Panc1 (cell line): ENCODE measurements at regions not wholly inside any gene's neighbourhood (a gene's known extent, or its start where the extent isn't known, plus 50 kb on each side); places are given as distances from the start of the nearest gene placed in this dataset.

Experiments used
- ATAC-seq: fragments of 200-7000 bp; cut with Tn5 transposase; 2 replicates; pipeline ENCODE4 v1.9.1; 2020; ENCODE audit warnings: mild to moderate bottlenecking, moderate library complexity
- BruUV-seq: library from RNA; stranded (reverse); fragments of 400-500 nt; replicated peaks from 2 replicates; lab custom pipeline; 2021; lab: Mats Ljungman, UMichigan
- CTCF ChIA-PET: fragments of 300-600 bp; sonication (Branson Sonifier 250); formaldehyde crosslinking; loops from one replicate; lab custom pipeline; 2022; ENCODE audit warnings: antibody characterized with exemption; lab: Charles Lee
- POLR2A ChIA-PET: fragments of 300-600 bp; sonication (Branson Sonifier 250); formaldehyde crosslinking; loops from one replicate; lab custom pipeline; 2022; ENCODE audit warnings: antibody characterized with exemption; lab: Charles Lee
- DNase-seq: peaks from one replicate; pipeline ENCODE4 v3.0.0-alpha.2; 2010; ENCODE audit warnings: low read depth, low spot score
- H3K27ac ChIP-seq: 2 replicates; pipeline ENCODE4 v1.5.1; 2011; ENCODE audit warnings: mild to moderate bottlenecking, low read length, inconsistent platforms
- H3K27me3 ChIP-seq: fragments of 200-500 bp; sonication (Bioruptor generic); 2 replicates; pipeline ENCODE4 v1.6.0; 2014; ENCODE audit warnings: low read length, inconsistent platforms; ENCODE audit not compliant: control insufficient read depth, insufficient read depth
- H3K36me3 ChIP-seq: fragments of 200-500 bp; sonication (Bioruptor generic); 2 replicates; pipeline ENCODE4 v1.5.1; 2014; ENCODE audit warnings: inconsistent platforms, mild to moderate bottlenecking, low read length, moderate library complexity; ENCODE audit not compliant: control insufficient read depth, insufficient read depth
- H3K4me1 ChIP-seq: 2 replicates; pipeline ENCODE4 v1.5.1; 2011; ENCODE audit warnings: inconsistent platforms, mild to moderate bottlenecking, low read length, moderate library complexity; ENCODE audit not compliant: control insufficient read depth, insufficient read depth
- H3K4me3 ChIP-seq, 2 experiments: 2 replicates each; pipeline ENCODE4 v1.5.1; 2011 to 2012; ENCODE audit warnings: low read depth in 2 of 2, low read length in 2 of 2, mild to moderate bottlenecking in 2 of 2, inconsistent platforms in 1 of 2, moderate library complexity in 1 of 2
- H3K9me3 ChIP-seq: fragments of 200-500 bp; sonication (Bioruptor generic); 2 replicates; pipeline ENCODE4 v1.5.1; 2014; ENCODE audit warnings: low read depth, mild to moderate bottlenecking, inconsistent platforms, low read length, moderate library complexity; ENCODE audit not compliant: control insufficient read depth, insufficient read depth
- CTCF ChIP-seq: fragments of 450-650 bp; IDR thresholded peaks from 2 replicates; pipeline ENCODE4 v1.5.1; 2017; ENCODE audit warnings: mild to moderate bottlenecking
- POLR2AphosphoS5 ChIP-seq: IDR thresholded peaks from 2 replicates; pipeline ENCODE4 v1.6.1; 2012; ENCODE audit warnings: mild to moderate bottlenecking, low read depth, low read length, moderate library complexity
- REST ChIP-seq, 2 experiments: IDR thresholded peaks; 2 replicates each; pipeline ENCODE4 v1.6.1; 2011 to 2012; ENCODE audit warnings: low read depth in 2 of 2, control low read depth in 1 of 2, low read length in 1 of 2, mild to moderate bottlenecking in 1 of 2, moderate library complexity in 1 of 2; ENCODE audit not compliant: insufficient read depth in 1 of 2
- SIN3A ChIP-seq: IDR thresholded peaks from 2 replicates; pipeline ENCODE4 v1.6.1; 2012; ENCODE audit warnings: low read depth, mild to moderate bottlenecking, low read length, moderate library complexity, borderline replicate concordance; ENCODE audit not compliant: insufficient read depth
- TCF7L2 ChIP-seq: IDR thresholded peaks from 2 replicates; pipeline ENCODE4 v1.6.1; 2011; ENCODE audit warnings: mild to moderate bottlenecking, low read depth, low read length, inconsistent platforms
- in situ Hi-C: cut with HindIII; loops from 2 replicates; pipeline ENCODE4 v1.10.0; 2016; ENCODE audit warnings: low sequenced_read_pairs, low pct_unique_long_range_greater_than_20kb
- intact Hi-C: fragments of 100-400 bp; cut with micrococcal nuclease; formaldehyde crosslinking; loops from one replicate; pipeline ENCODE4 v1.10.0; 2022; ENCODE audit not compliant: unreplicated experiment

GRCh38 chr2:53432936-53433335 is 334.7 kb upstream of the CHAC2 start:
- CTCF ChIA-PET: no interaction called here
- H3K27ac ChIP-seq: no peak overlapping the region
- H3K4me1 ChIP-seq: no peaks in the 10 kb centered on the region
- H3K9me3 ChIP-seq: no peaks in the 10 kb centered on the region
- no TSS peak for BruUV-seq
- in situ Hi-C loops: no loop called here
- intact Hi-C loops: no loop called here
- ATAC-seq (no peak), DNase-seq (no peak)
- no peak overlapping the region for H3K4me3 ChIP-seq
- H3K27me3 ChIP-seq: no peaks in the 10 kb centered on the region
- no peak for TF ChIP-seq SIN3A
- TF ChIP-seq REST (IDR thresholded peaks at IDR 0.05; ENCODE audit: insufficient read depth in 1 of 2, low read depth in 2 of 2, low read length in 1 of 2): no peak
- TF ChIP-seq TCF7L2: no peak
- TF ChIP-seq CTCF: no peak
- TF ChIP-seq POLR2AphosphoS5: no peak
- H3K36me3 ChIP-seq: no peaks in the 10 kb centered on the region
- POLR2A ChIA-PET: no interaction called here

DNA sequence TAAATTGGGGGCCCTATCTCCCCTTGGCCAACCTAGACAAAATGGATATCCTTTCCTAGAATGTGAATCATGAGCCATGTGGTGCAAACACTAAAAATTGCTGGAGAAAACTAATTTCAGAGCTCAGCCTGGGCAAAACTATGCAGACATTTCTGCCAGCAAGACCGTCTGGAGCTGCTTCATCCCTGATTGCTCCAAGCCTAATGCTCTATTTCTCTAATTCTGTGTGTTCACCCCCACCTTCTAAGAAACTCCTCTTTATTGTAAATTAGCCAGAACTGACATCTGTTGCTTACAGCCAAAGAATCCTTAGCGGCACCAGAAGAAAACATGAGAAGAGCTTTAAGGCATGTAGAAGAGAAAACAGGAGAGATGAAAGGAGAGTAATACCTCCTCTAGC is 337.7 kb upstream of the CHAC2 start:
- Histone ChIP-seq H3K27ac (no peak overlapping the region), H3K4me3 (no peak overlapping the region), H3K4me1 (no peaks in the 10 kb centered on the region), H3K27me3 (no peaks in the 10 kb centered on the region), H3K36me3 (no peaks in the 10 kb centered on the region), H3K9me3 (no peaks in the 10 kb centered on the region)
- no peak for TF ChIP-seq SIN3A
- no peak for TF ChIP-seq TCF7L2
- TF ChIP-seq REST (IDR thresholded peaks at IDR 0.05; ENCODE audit: insufficient read depth in 1 of 2, low read depth in 2 of 2, low read length in 1 of 2): no peak
- no peak for TF ChIP-seq CTCF
- no peak for TF ChIP-seq POLR2AphosphoS5
- intact Hi-C loops: no loop called here
- POLR2A ChIA-PET: no interaction called here
- no TSS peak for BruUV-seq
- no peak for ATAC-seq
- in situ Hi-C loops: no loop called here
- no peak for DNase-seq
- CTCF ChIA-PET: no interaction called here
